ENCODE measurements at regions not wholly inside any gene's neighbourhood (a gene's known extent, or its start where the extent isn't known, plus 50 kb on each side); places are given as distances from the start of the nearest gene placed in this dataset.

DNA sequence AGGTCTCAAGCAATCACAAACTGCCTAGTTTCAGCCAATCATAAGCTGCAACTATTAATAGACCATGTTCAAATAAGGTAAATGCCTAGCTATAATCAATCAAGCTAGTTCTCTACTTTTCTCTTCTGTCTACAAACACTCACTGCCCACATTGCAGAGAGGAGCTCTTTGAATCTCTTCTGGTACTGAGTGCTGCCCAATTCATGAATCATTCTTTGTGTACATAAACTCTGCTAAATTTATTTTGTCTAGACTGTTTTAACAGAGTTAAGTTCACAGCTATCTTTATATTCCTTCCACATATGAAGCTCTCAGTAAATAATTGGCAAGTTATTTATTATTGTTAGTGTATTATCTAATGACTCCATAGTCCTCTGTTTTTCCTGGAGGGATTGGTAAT lies 411.0 kb downstream of the EPHA7 start:
- TF ChIP-seq, protein P1, sequence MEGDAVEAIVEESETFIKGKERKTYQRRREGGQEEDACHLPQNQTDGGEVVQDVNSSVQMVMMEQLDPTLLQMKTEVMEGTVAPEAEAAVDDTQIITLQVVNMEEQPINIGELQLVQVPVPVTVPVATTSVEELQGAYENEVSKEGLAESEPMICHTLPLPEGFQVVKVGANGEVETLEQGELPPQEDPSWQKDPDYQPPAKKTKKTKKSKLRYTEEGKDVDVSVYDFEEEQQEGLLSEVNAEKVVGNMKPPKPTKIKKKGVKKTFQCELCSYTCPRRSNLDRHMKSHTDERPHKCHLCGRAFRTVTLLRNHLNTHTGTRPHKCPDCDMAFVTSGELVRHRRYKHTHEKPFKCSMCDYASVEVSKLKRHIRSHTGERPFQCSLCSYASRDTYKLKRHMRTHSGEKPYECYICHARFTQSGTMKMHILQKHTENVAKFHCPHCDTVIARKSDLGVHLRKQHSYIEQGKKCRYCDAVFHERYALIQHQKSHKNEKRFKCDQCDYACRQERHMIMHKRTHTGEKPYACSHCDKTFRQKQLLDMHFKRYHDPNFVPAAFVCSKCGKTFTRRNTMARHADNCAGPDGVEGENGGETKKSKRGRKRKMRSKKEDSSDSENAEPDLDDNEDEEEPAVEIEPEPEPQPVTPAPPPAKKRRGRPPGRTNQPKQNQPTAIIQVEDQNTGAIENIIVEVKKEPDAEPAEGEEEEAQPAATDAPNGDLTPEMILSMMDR (conservative IDR thresholded peaks at IDR 0.05): no peak
- no peak for TF ChIP-seq EZH2 (IDR thresholded peaks at IDR 0.05; ENCODE audit: low read depth)
